Neutrophil (primary cell): ENCODE measurements at regions not wholly inside any gene's neighbourhood (a gene's known extent, or its start where the extent isn't known, plus 50 kb on each side); places are given as distances from the start of the nearest gene placed in this dataset.

Experiments used
- H3K27ac ChIP-seq: fragments of 200-600 bp; sonication (generic); 2 replicates; pipeline ENCODE4 v1.5.1; 2016; ENCODE audit warnings: mild to moderate bottlenecking, moderate library complexity
- H3K27me3 ChIP-seq: fragments of 200-600 bp; sonication (generic); 2 replicates; pipeline ENCODE4 v1.6.0; 2016; ENCODE audit warnings: mild to moderate bottlenecking
- H3K36me3 ChIP-seq: fragments of 200-600 bp; sonication (generic); 2 replicates; pipeline ENCODE4 v1.5.1; 2017
- H3K4me1 ChIP-seq, 2 experiments: fragments of 200-600 bp in 1 of 2; sonication (generic) in 1 of 2; 1 replicate in 1 of 2; 2 replicates in 1 of 2; pipeline versions ENCODE4 v1.5.1 to v1.6.1; 2013 to 2016; ENCODE audit warnings: low read depth in 1 of 2, low read length in 1 of 2, mild to moderate bottlenecking in 1 of 2, moderate library complexity in 1 of 2; ENCODE audit not compliant: control insufficient read depth in 1 of 2, insufficient read depth in 1 of 2
- H3K4me3 ChIP-seq, 2 experiments: fragments of 200-600 bp in 1 of 2; sonication (generic) in 1 of 2; 1 replicate in 1 of 2; 2 replicates in 1 of 2; pipeline ENCODE4 v1.5.1; 2013 to 2016; ENCODE audit warnings: low read depth in 1 of 2, low read length in 1 of 2, mild to moderate bottlenecking in 1 of 2, moderate library complexity in 1 of 2
- H3K9me3 ChIP-seq: fragments of 200-600 bp; sonication (generic); 2 replicates; pipeline ENCODE4 v1.5.1; 2016
- CTCF ChIP-seq: fragments of 200-600 bp; sonication (generic); IDR thresholded peaks from 2 replicates; pipeline ENCODE4 v1.5.1; 2016; ENCODE audit warnings: antibody characterized with exemption

GRCh38 chr4:3651267-3651845 lies 114.8 kb upstream of the ADRA2C start:
- Histone ChIP-seq H3K27me3 (peaks cover 23% of the 10 kb centered on the region), H3K36me3 (no peaks in the 10 kb centered on the region), H3K4me3 (no peak overlapping the region), H3K9me3 (no peaks in the 10 kb centered on the region), H3K4me1 (no peaks in the 10 kb centered on the region), H3K27ac (no peak overlapping the region)
- no peak for TF ChIP-seq CTCF

- no peak overlapping the region for H3K27ac ChIP-seq
- H3K4me1 ChIP-seq, result no peaks in the 10 kb centered on the region
- TF ChIP-seq CTCF, result no peak
- H3K36me3 ChIP-seq, result no peaks in the 10 kb centered on the region
- H3K4me3 ChIP-seq, result no peak overlapping the region
- no peaks in the 10 kb centered on the region for H3K9me3 ChIP-seq
- peaks cover 14% of the 10 kb centered on the region for H3K27me3 ChIP-seq
Observed at GRCh38 chr4:3649491-3649890, 116.7 kb upstream of the ADRA2C start.

GRCh38 chr4:3648731-3649130 lies 116.5 kb upstream of the LRPAP1 start:
- Histone ChIP-seq H3K4me1 (no peaks in the 10 kb centered on the region), H3K27ac (no peak overlapping the region), H3K9me3 (no peaks in the 10 kb centered on the region), H3K27me3 (peaks cover 14% of the 10 kb centered on the region), H3K4me3 (no peak overlapping the region), H3K36me3 (no peaks in the 10 kb centered on the region)
- no peak for TF ChIP-seq CTCF

GRCh38 chr4:3648195-3648594 lies 116.0 kb upstream of the LRPAP1 start:
- no peak overlapping the region for H3K27ac ChIP-seq
- H3K36me3 ChIP-seq, result no peaks in the 10 kb centered on the region
- TF ChIP-seq CTCF, result no peak
- no peak overlapping the region for H3K4me3 ChIP-seq
- H3K9me3 ChIP-seq, result no peaks in the 10 kb centered on the region
- H3K27me3 ChIP-seq, result peaks cover 14% of the 10 kb centered on the region
- H3K4me1 ChIP-seq, result no peaks in the 10 kb centered on the region

GRCh38 chr4:3647421-3647820 lies 115.2 kb upstream of the LRPAP1 start:
- Histone ChIP-seq H3K4me1 (no peaks in the 10 kb centered on the region), H3K27me3 (peaks cover 14% of the 10 kb centered on the region), H3K27ac (no peak overlapping the region), H3K9me3 (no peaks in the 10 kb centered on the region), H3K36me3 (no peaks in the 10 kb centered on the region), H3K4me3 (no peak overlapping the region)
- no peak for TF ChIP-seq CTCF
